ENCODE measurements at regions not wholly inside any gene's neighbourhood (a gene's known extent, or its start where the extent isn't known, plus 50 kb on each side); places are given as distances from the start of the nearest gene placed in this dataset.

GRCh38 chr6:88477413-88477812, 311.3 kb upstream of the CNR1 start:
- DNase-seq (ENCODE audit: low read depth): no peak
- H3K4me3 ChIP-seq (ENCODE audit: low read depth, low read length): no peak overlapping the region

GRCh38 chr6:88476388-88476787, 310.2 kb upstream of the CNR1 start:
- no peak for DNase-seq (ENCODE audit: low read depth)
- TF ChIP-seq CTCF (IDR thresholded peaks at IDR 0.05; ENCODE audit: low read depth, low read length, missing control alignments): no peak
- no peak overlapping the region for H3K4me3 ChIP-seq (ENCODE audit: low read depth, low read length)

More at GRCh38 chr6:88477413-88477812, 311.3 kb upstream of the CNR1 start:
- TF ChIP-seq CTCF (IDR thresholded peaks at IDR 0.05; ENCODE audit: low read depth, low read length, missing control alignments): no peak

GRCh38 chr6:88474720-88475119, 308.6 kb upstream of the CNR1 start:
- no peak overlapping the region for H3K4me3 ChIP-seq (ENCODE audit: low read depth, low read length)
- TF ChIP-seq CTCF (IDR thresholded peaks at IDR 0.05; ENCODE audit: low read depth, low read length, missing control alignments): no peak
- no peak for DNase-seq (ENCODE audit: low read depth)

- no peak for DNase-seq (ENCODE audit: low read depth)
- no peak overlapping the region for H3K4me3 ChIP-seq (ENCODE audit: low read depth, low read length)
- TF ChIP-seq CTCF (IDR thresholded peaks at IDR 0.05; ENCODE audit: low read depth, low read length, missing control alignments): no peak
Measured at GRCh38 chr6:88473589-88473988, 307.4 kb upstream of the CNR1 start.

GRCh38 chr6:88472851-88473525, 306.8 kb upstream of the CNR1 start:
- DNase-seq (ENCODE audit: low read depth): no peak
- no peak overlapping the region for H3K4me3 ChIP-seq (ENCODE audit: low read depth, low read length)
- TF ChIP-seq CTCF (IDR thresholded peaks at IDR 0.05; ENCODE audit: low read depth, low read length, missing control alignments): no peak

GRCh38 chr6:88459643-88460042, 293.5 kb upstream of the CNR1 start:
- DNase-seq (ENCODE audit: low read depth): no peak
- no peak overlapping the region for H3K4me3 ChIP-seq (ENCODE audit: low read depth, low read length)
- no peak for TF ChIP-seq CTCF (IDR thresholded peaks at IDR 0.05; ENCODE audit: low read depth, low read length, missing control alignments)

GRCh38 chr6:88459189-88459588, 293.0 kb upstream of the CNR1 start:
- DNase-seq (ENCODE audit: low read depth): no peak
- no peak overlapping the region for H3K4me3 ChIP-seq (ENCODE audit: low read depth, low read length)
- TF ChIP-seq CTCF (IDR thresholded peaks at IDR 0.05; ENCODE audit: low read depth, low read length, missing control alignments): no peak
